OCI-LY7 (cell line): ENCODE measurements at regions not wholly inside any gene's neighbourhood (a gene's known extent, or its start where the extent isn't known, plus 50 kb on each side); places are given as distances from the start of the nearest gene placed in this dataset.

Experiments used
- BruUV-seq: library from RNA; stranded (reverse); fragments of 400-500 nt; replicated peaks from 2 replicates; lab custom pipeline; 2021; lab: Mats Ljungman, UMichigan
- CTCF ChIA-PET: fragments of 300-600 bp; sonication (Branson Sonifier 250); formaldehyde crosslinking; loops from one replicate; lab custom pipeline; 2022; ENCODE audit warnings: antibody characterized with exemption; ENCODE audit not compliant: unreplicated experiment; lab: Charles Lee
- POLR2A ChIA-PET: fragments of 300-600 bp; sonication (Branson Sonifier 250); formaldehyde crosslinking; loops from one replicate; lab custom pipeline; 2022; ENCODE audit warnings: antibody characterized with exemption; lab: Charles Lee
- DNase-seq: peaks from one replicate; pipeline ENCODE4 v3.0.0-alpha.2; 2015; ENCODE audit warnings: low spot score
- H2AFZ ChIP-seq: fragments of 200-600 bp; sonication (generic), shearing (Covaris generic); 2 replicates; pipeline ENCODE4 v1.6.1; 2014; ENCODE audit warnings: mild to moderate bottlenecking, antibody characterized with exemption, low read length, moderate library complexity
- H3K27ac ChIP-seq: fragments of 200-600 bp; sonication (generic); 2 replicates; pipeline ENCODE4 v1.5.1; 2014; ENCODE audit warnings: mixed run types, low read depth, mild to moderate bottlenecking, moderate library complexity, low read length, inconsistent platforms; ENCODE audit not compliant: poor library complexity, severe bottlenecking
- H3K36me3 ChIP-seq: fragments of 200-600 bp; sonication (generic); 2 replicates; pipeline ENCODE4 v1.6.1; 2014; ENCODE audit warnings: mild to moderate bottlenecking, antibody characterized with exemption, low read length, moderate library complexity, mixed read lengths; ENCODE audit not compliant: insufficient read depth
- H3K4me1 ChIP-seq: fragments of 200-600 bp; sonication (generic); 2 replicates; pipeline ENCODE4 v1.5.1; 2014; ENCODE audit warnings: mild to moderate bottlenecking, low read length; ENCODE audit not compliant: insufficient read depth, poor library complexity, severe bottlenecking
- H3K4me2 ChIP-seq: fragments of 200-600 bp; sonication (generic); 2 replicates; pipeline ENCODE4 v1.6.1; 2014; ENCODE audit warnings: mild to moderate bottlenecking, low read length
- H3K4me3 ChIP-seq: fragments of 200-600 bp; sonication (generic); 2 replicates; pipeline ENCODE4 v1.5.1; 2014; ENCODE audit warnings: mild to moderate bottlenecking, low read depth, low read length; ENCODE audit not compliant: poor library complexity, severe bottlenecking
- H3K79me2 ChIP-seq: fragments of 200-600 bp; sonication (generic); 2 replicates; pipeline ENCODE4 v1.6.1; 2016; ENCODE audit warnings: low read depth, mild to moderate bottlenecking, low read length, moderate library complexity, mixed read lengths; ENCODE audit not compliant: insufficient read depth
- H3K9me2 ChIP-seq: fragments of 200-600 bp; sonication (generic); 2 replicates; pipeline ENCODE4 v1.6.1; 2016; ENCODE audit warnings: mild to moderate bottlenecking, low read length, mixed read lengths; ENCODE audit not compliant: insufficient read depth
- H3K9me3 ChIP-seq: fragments of 200-600 bp; sonication (generic); 2 replicates; pipeline ENCODE4 v1.6.1; 2014; ENCODE audit warnings: mild to moderate bottlenecking, mixed run types, low read length, mixed read lengths
- H4K20me1 ChIP-seq: fragments of 200-600 bp; sonication (generic); 2 replicates; pipeline ENCODE4 v1.6.1; 2014; ENCODE audit warnings: mild to moderate bottlenecking, antibody characterized with exemption, low read length, moderate library complexity, mixed read lengths; ENCODE audit not compliant: insufficient read depth
- CTCF ChIP-seq: fragments of 200-600 bp; sonication (generic); conservative IDR thresholded peaks from 2 replicates; pipeline ENCODE4 v1.5.1; 2014; ENCODE audit warnings: mild to moderate bottlenecking, antibody characterized with exemption, low read length, moderate library complexity, mixed read lengths
- EZH2phosphoT487 ChIP-seq: fragments of 200-600 bp; sonication (generic); IDR thresholded peaks from 2 replicates; pipeline ENCODE4 v1.6.1; 2018; ENCODE audit warnings: low read depth, borderline replicate concordance, mild to moderate bottlenecking, mixed run types, antibody characterized with exemption, low read length, moderate library complexity, mixed read lengths
- intact Hi-C: fragments of 100-400 bp; cut with micrococcal nuclease; formaldehyde crosslinking; loops from one replicate; pipeline ENCODE4 v1.10.0; 2022; ENCODE audit not compliant: unreplicated experiment

- Histone ChIP-seq H2AFZ (no peak overlapping the region), H3K36me3 (no peaks in the 10 kb centered on the region), H3K4me2 (no peak overlapping the region), H3K9me2 (no peaks in the 10 kb centered on the region), H4K20me1 (no peaks in the 10 kb centered on the region), H3K79me2 (no peaks in the 10 kb centered on the region), H3K9me3 (no peaks in the 10 kb centered on the region), H3K4me1 (no peaks in the 10 kb centered on the region), H3K27ac (no peak overlapping the region), H3K4me3 (no peak overlapping the region)
- TF ChIP-seq EZH2phosphoT487 (no peak), CTCF (no peak)
- CTCF ChIA-PET: no interaction called here
- POLR2A ChIA-PET: interaction anchor here (1.3 kb wide), 1 partner anchor 27 kb away, joined by 3 read pairs; no protein-coding TSS in a partner anchor
- intact Hi-C loops: no loop called here
- BruUV-seq: no TSS peak
- no peak for DNase-seq
Measured at GRCh38 chr4:137116144-137116543, 416.1 kb downstream of the PCDH18 start.

- Histone ChIP-seq H3K9me3 (no peaks in the 10 kb centered on the region), H3K79me2 (no peaks in the 10 kb centered on the region), H4K20me1 (no peaks in the 10 kb centered on the region), H3K4me2 (no peak overlapping the region), H3K4me1 (no peaks in the 10 kb centered on the region), H3K9me2 (no peaks in the 10 kb centered on the region), H3K27ac (no peak overlapping the region), H3K4me3 (no peak overlapping the region), H2AFZ (no peak overlapping the region), H3K36me3 (no peaks in the 10 kb centered on the region)
- BruUV-seq: no TSS peak
- POLR2A ChIA-PET: no interaction called here
- CTCF ChIA-PET: no interaction called here
- DNase-seq: no peak
- TF ChIP-seq CTCF (no peak), EZH2phosphoT487 (no peak)
- intact Hi-C loops: no loop called here
Measured at GRCh38 chr4:137106733-137107132, 425.6 kb downstream of the PCDH18 start.

GRCh38 chr4:137106287-137106686, 426.0 kb downstream of the PCDH18 start:
- Histone ChIP-seq H3K79me2 (no peaks in the 10 kb centered on the region), H3K4me2 (no peak overlapping the region), H3K9me2 (no peaks in the 10 kb centered on the region), H2AFZ (no peak overlapping the region), H3K36me3 (no peaks in the 10 kb centered on the region), H3K9me3 (no peaks in the 10 kb centered on the region), H3K4me3 (no peak overlapping the region), H3K4me1 (no peaks in the 10 kb centered on the region), H4K20me1 (no peaks in the 10 kb centered on the region), H3K27ac (no peak overlapping the region)
- TF ChIP-seq CTCF: no peak
- no peak for TF ChIP-seq EZH2phosphoT487
- ChIA-PET CTCF (no interaction called here), POLR2A (interaction anchor here (0.6 kb wide), 1 partner anchor 59 kb away, joined by 5 read pairs; no protein-coding TSS in a partner anchor)
- no TSS peak for BruUV-seq
- intact Hi-C loops: no loop called here
- DNase-seq: no peak
